IgD-negative memory B cell (primary cell): ENCODE measurements at regions not wholly inside any gene's neighbourhood (a gene's known extent, or its start where the extent isn't known, plus 50 kb on each side); places are given as distances from the start of the nearest gene placed in this dataset.
A peak's percentile ranks its signal among the peaks of the same experiment; 100 is the strongest.

Experiments used
- H3K27ac Mint-ChIP-seq, 3 donors: one replicate each; pipeline ENCODE4 v1.8.0; 2020 to 2022; ENCODE audit warnings: mild to moderate bottlenecking in 3 of 3, mixed read lengths in 3 of 3, moderate library complexity in 1 of 3
- H3K27me3 Mint-ChIP-seq: one replicate; pipeline ENCODE4 v1.8.0; 2021; ENCODE audit warnings: mixed read lengths
- H3K36me3 Mint-ChIP-seq: one replicate; pipeline ENCODE4 v1.8.0; 2020; ENCODE audit warnings: mild to moderate bottlenecking, mixed read lengths
- H3K4me1 Mint-ChIP-seq, 3 donors: one replicate each; pipeline ENCODE4 v1.8.0; 2020 to 2022; ENCODE audit warnings: mixed read lengths in 3 of 3, mild to moderate bottlenecking in 1 of 3
- H3K4me3 Mint-ChIP-seq, 4 donors: one replicate each; pipeline ENCODE4 v1.8.0; 2020 to 2022; ENCODE audit warnings: mild to moderate bottlenecking in 4 of 4, mixed read lengths in 4 of 4, moderate library complexity in 3 of 4
- H3K9me3 Mint-ChIP-seq, 3 donors: one replicate each; pipeline ENCODE4 v1.8.0; 2020 to 2021; ENCODE audit warnings: mixed read lengths in 3 of 3, mild to moderate bottlenecking in 1 of 3

DNA sequence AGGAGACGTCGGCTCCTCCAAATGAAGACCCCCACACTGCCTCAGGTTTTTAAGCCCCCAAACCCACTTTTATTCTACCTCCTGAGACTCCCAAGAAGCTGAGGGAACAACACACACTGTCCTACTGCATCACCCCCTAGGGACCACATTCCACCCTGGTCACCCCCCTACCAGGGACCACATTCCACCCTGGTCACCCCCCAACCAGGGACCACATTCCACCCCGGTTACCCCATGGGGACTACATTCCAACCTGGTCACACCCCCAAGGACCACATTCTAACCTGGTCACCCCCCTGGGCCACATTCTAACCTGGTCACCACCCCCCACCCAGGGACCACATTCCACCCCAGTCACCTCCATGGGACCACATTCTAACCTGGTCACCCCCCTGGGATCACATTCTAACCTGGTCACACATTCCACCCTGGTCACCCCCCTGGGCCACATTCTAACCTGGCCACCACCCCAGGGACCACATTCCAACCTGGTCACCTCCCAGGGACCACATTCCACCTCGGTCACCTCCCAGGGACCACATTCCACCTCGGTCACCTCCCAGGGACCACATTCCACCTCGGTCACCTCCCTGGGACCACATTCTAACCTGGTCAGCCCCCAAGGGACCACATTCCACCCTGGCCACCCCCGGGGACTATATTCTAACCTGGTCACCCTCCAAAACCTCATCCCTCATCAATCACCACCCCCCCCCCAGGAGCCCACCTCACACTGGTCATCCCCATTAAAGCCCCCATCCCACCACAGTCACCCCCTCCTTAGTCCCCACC lies 587.6 kb downstream of the NPHP4 start:
- H3K27ac Mint-ChIP-seq = no peak overlapping the region
- H3K4me1 Mint-ChIP-seq = no peaks in the 10 kb centered on the region
- H3K9me3 Mint-ChIP-seq = peaks cover 0 to 2% (median 0%) of the 10 kb centered on the region in 3 donors

DNA sequence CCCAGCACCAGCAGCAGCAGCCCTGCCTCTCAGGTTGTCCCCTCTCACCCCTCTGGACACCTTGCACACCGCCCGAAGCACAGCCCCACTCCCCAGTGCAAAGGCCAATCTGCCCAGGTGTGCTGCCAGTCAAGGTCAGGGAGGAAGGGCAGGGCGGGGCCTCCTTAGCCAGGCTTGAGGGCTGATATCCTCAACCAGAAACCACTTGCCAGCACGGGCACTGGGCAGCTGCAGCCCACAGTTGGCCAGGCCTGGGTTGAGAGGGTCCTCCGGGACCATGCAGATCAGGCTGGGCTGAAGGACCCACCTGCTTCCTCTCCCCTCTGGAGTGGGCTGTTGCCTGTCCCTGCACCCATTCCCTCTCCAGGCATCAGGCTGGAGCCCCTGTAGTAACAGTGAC lies 588.3 kb downstream of the NPHP4 start:
- Mint-ChIP-seq H3K4me3 (no peak overlapping the region), H3K27ac (no peak overlapping the region), H3K36me3 (no peaks in the 10 kb centered on the region), H3K27me3 (no peaks in the 10 kb centered on the region), H3K9me3 (peaks cover 0 to 2% (median 0%) of the 10 kb centered on the region in 3 donors), H3K4me1 (no peaks in the 10 kb centered on the region)

More for the DNA sequence above, 587.6 kb downstream of the NPHP4 start:
- Mint-ChIP-seq H3K27me3 (no peaks in the 10 kb centered on the region), H3K36me3 (no peaks in the 10 kb centered on the region), H3K4me3 (no peak overlapping the region)

DNA sequence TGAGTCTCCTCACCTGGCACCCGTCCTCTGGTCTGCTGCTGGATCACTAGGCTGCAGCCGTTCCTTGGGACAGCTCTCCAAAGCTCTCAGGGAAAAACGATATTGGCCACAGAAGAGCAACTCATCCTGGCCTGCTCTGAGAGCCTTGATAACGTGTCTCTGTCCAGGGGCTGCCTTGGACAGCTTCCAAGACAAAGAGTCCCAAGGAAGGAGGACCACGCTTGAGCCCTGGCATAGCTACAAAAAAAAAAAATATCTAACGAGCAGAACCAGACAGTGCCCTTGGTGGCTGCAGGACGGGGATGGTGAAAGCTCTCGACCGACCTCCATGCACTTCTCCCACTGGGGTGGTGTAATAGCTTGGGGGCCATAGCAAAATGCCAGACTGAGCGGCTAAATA lies 589.6 kb downstream of the NPHP4 start:
- no peaks in the 10 kb centered on the region for H3K36me3 Mint-ChIP-seq
- H3K27ac Mint-ChIP-seq = no peak overlapping the region
- H3K27me3 Mint-ChIP-seq = no peaks in the 10 kb centered on the region
- H3K4me1 Mint-ChIP-seq = no peaks in the 10 kb centered on the region
- no peak overlapping the region for H3K4me3 Mint-ChIP-seq
- peaks cover 0 to 3% (median 0%) of the 10 kb centered on the region in 3 donors for H3K9me3 Mint-ChIP-seq

DNA sequence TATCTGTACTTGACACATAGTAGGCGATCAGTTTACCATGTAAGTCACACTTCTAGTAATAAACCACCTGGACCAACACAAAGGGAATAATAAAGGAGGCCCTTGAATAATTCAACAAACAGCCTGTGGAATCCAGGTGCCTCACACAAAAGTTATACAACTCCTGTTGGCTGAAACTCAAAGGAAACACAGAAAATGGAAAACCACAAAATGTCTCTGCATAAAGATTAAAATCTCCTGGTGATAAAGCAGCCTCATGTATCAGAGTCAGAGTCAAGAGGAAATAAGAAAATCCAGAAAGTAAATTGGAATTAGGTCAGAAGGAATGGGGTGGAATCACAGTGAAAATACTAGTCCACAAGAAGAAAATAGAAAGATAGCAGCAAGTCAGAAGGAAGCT lies 592.5 kb downstream of the NPHP4 start:
- Mint-ChIP-seq H3K4me3 (no peak overlapping the region), H3K36me3 (no peaks in the 10 kb centered on the region), H3K9me3 (peaks cover 0 to 6% (median 1%) of the 10 kb centered on the region in 3 donors), H3K4me1 (no peaks in the 10 kb centered on the region), H3K27ac (no peak overlapping the region), H3K27me3 (no peaks in the 10 kb centered on the region)

DNA sequence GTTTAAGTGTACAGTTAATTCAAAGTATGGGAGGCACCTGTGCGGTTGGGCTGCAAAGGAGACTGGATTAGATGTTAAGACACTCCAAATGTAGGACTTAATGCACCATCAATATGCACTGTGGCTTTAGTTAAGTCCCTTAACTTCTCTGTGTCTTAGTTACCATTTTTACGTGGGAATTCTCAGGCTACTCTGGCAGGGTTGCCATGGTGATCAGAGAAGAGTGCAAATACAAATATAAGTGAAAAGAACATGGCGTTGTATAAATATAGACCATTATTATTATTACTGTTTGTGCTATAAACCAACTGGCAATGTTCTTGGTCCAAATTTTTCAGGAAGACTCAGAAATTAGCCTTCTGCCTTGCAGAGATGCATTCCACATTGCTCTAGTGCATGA lies 595.6 kb downstream of the NPHP4 start:
- Mint-ChIP-seq H3K36me3 (no peaks in the 10 kb centered on the region), H3K27ac (no peak overlapping the region), H3K27me3 (peaks cover 2% of the 10 kb centered on the region), H3K4me3 (no peak overlapping the region), H3K9me3 (peaks cover 0 to 6% (median 1%) of the 10 kb centered on the region in 3 donors), H3K4me1 (no peaks in the 10 kb centered on the region)

DNA sequence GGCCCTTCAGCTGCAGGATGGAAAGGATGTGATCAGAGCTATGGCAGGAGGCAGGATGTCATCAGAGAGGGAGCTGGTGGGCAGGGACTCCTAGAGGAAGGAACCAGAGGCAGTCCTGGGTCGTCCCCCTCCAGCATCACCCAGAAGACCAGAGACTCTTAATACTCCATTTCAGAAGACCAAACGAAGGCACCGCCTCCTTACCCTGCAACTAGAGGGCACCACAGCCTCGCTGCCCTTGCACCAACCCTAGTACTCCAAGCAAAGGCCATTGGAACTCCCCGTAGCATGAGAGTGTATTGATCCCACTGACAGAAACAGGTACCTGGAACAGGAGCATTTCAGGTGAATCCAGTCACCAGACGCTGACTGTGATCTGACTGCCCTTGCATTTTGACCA lies 598.1 kb downstream of the NPHP4 start:
- peaks cover 0 to 6% (median 1%) of the 10 kb centered on the region in 3 donors for H3K9me3 Mint-ChIP-seq
- H3K4me3 Mint-ChIP-seq = no peak overlapping the region
- H3K27me3 Mint-ChIP-seq = peaks cover 2% of the 10 kb centered on the region
- H3K4me1 Mint-ChIP-seq = no peaks in the 10 kb centered on the region
- H3K27ac Mint-ChIP-seq = no peak overlapping the region
- H3K36me3 Mint-ChIP-seq = no peaks in the 10 kb centered on the region

DNA sequence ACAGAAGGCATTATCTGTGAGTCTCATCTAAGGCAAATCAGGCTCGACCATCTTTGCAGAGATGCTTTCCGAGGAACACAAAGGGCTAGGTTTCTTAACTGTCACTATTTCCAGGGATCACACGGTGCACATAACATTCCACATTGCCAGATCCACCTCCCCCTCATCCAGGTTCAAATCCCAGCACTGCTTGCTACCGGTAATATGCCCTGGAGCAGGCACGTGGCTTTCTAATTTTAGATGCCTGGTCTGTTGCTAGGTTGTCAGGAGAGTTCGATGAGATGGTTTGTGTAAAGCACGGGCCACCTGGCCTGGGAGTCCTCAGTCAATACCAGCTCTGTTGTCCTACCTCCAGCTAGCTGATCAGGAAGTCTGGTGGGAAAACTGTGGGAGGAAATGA lies 598.6 kb downstream of the NPHP4 start:
- Mint-ChIP-seq H3K9me3 (peaks cover 0 to 6% (median 0%) of the 10 kb centered on the region in 3 donors), H3K27ac (no peak overlapping the region), H3K36me3 (no peaks in the 10 kb centered on the region), H3K4me1 (no peaks in the 10 kb centered on the region), H3K4me3 (no peak overlapping the region), H3K27me3 (peaks cover 2% of the 10 kb centered on the region)

DNA sequence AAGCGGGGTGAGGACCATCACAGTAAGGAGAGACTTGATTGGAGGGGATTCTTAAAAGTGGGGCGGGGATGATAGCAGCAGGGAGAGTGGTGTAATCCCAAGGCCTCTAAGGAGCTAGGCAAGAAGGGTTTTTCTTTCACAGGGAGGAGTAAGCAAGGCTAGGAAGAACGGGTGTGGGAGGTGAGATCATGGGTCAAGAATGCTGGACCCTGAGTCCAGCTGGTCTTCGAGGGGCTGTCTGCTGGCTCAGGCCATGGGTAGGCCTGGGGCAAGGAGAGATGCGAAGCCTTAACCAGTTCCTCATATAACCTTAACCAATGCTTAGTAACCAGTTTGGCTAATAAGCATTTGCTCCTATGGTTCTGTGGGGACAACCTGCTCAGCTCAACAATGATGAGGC lies 599.1 kb downstream of the NPHP4 start:
- H3K4me3 Mint-ChIP-seq = no peak overlapping the region
- peaks cover 2% of the 10 kb centered on the region for H3K27me3 Mint-ChIP-seq
- H3K36me3 Mint-ChIP-seq = no peaks in the 10 kb centered on the region
- no peaks in the 10 kb centered on the region for H3K4me1 Mint-ChIP-seq
- peaks cover 0 to 6% (median 0%) of the 10 kb centered on the region in 3 donors for H3K9me3 Mint-ChIP-seq
- H3K27ac Mint-ChIP-seq = no peak overlapping the region

DNA sequence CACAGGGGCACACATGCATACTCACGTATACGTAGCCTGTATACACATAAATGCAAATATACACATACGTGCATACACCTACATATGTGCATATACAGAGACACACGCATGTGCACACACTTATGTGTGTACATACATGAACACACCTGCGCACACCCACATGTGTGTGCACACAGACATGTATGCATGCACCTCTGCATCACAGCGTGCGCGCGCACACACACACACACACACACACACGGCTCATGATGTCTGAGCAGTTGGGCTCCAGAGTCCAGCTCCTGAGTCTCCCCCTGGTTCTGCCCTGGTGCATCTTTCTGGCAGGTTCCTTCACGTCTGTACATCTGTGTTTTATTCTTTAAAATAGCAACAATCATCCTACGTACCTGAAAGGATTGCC lies 600.5 kb downstream of the NPHP4 start:
- no peak overlapping the region for H3K4me3 Mint-ChIP-seq
- peaks cover 0 to 6% (median 0%) of the 10 kb centered on the region in 3 donors for H3K9me3 Mint-ChIP-seq
- peaks cover 2% of the 10 kb centered on the region for H3K27me3 Mint-ChIP-seq
- H3K27ac Mint-ChIP-seq = no peak overlapping the region
- no peaks in the 10 kb centered on the region for H3K36me3 Mint-ChIP-seq
- no peaks in the 10 kb centered on the region for H3K4me1 Mint-ChIP-seq

DNA sequence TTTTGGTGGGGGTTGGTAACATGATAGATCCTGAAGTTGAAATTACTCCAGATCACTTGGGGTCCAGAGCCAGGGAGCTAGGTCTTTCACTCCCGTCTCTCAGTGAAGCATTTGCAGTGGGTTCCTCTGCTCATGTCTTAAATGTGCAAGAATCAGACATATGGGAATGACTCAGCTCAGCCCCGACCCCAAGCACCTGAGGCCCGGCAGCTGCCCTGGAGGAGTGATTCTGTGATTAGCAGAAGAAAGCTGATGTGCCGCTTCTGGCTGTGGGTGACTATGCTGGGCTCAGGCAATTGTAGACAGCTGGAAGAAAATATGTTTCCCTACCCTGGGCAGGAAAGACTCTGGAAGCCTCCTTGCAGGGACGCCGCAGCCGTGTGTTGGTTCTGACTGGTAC lies 601.7 kb downstream of the NPHP4 start:
- Mint-ChIP-seq H3K4me1 (no peaks in the 10 kb centered on the region), H3K4me3 (no peak overlapping the region), H3K9me3 (peaks cover 0 to 3% (median 0%) of the 10 kb centered on the region in 3 donors), H3K27ac (no peak overlapping the region), H3K27me3 (peaks cover 2% of the 10 kb centered on the region), H3K36me3 (no peaks in the 10 kb centered on the region)

DNA sequence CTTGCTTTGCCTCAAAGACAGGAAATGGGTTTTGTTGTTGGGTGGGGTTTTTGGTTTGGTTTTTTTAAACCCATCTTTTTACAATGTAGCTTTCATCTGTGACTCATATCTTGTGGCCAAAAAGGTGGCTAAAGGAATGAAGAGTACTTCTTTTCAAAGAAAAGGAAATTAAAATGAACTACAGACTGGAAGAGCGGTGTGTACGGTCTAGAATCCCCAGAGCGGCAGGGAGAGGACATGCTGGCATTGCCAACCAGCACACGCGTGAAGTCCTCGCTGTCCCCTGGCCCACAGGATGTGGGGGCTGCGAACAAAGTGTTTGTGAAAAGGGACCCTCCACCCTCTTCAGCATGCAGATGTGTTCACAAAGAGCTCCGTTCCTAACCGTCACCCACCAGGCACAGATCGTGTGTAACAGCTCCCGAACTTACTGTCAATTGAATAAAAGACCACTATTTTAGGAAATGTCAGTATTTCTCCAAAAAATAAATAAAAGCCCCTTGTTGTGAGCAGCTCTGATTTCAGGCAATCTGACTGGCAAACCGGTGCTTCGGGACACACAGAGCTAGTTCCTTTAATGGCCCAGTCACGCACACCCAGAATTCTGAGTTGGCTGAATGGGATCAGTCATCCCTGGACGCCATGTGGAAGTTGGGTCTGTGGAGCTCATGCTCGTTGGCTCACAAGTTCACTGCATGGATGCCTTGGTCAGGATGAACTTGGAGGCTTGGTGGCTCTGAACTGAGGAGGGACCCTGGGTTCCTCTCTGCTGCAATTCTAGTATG lies 602.9 kb downstream of the NPHP4 start:
- peak overlapping the region in 2 of 4 donors; percentile 34 to 80 for H3K4me3 Mint-ChIP-seq

DNA sequence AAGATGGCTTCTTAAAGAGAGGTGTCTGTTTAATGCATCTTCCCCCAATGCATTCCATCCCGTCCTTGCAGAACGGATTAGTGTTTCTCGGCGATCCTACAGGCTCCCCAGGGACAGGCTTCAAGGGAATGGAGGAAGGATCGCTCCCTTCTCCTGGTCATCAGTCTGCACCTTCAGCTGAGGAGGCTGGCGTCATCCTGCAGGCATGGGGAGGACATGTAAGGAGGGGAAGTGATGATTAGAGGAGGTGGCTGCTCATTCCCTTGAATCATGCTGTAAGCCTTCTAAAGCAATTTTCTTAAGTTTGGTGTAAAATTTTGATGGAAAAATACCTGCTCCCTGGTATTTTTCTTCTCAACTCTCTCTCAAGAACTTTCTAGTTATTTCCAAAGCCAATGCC lies 603.6 kb downstream of the NPHP4 start:
- no peaks in the 10 kb centered on the region for H3K27me3 Mint-ChIP-seq
- H3K4me1 Mint-ChIP-seq = no peaks in the 10 kb centered on the region
- H3K36me3 Mint-ChIP-seq = no peaks in the 10 kb centered on the region
- H3K27ac Mint-ChIP-seq = no peak overlapping the region
- no peaks in the 10 kb centered on the region for H3K9me3 Mint-ChIP-seq
- no peak overlapping the region for H3K4me3 Mint-ChIP-seq

More for the DNA sequence above, 602.9 kb downstream of the NPHP4 start:
- Mint-ChIP-seq H3K27ac (peak overlapping the region in 1 of 3 donors; percentile 49), H3K4me1 (no peaks in the 10 kb centered on the region), H3K9me3 (no peaks in the 10 kb centered on the region), H3K36me3 (no peaks in the 10 kb centered on the region), H3K27me3 (peaks cover 2% of the 10 kb centered on the region)

DNA sequence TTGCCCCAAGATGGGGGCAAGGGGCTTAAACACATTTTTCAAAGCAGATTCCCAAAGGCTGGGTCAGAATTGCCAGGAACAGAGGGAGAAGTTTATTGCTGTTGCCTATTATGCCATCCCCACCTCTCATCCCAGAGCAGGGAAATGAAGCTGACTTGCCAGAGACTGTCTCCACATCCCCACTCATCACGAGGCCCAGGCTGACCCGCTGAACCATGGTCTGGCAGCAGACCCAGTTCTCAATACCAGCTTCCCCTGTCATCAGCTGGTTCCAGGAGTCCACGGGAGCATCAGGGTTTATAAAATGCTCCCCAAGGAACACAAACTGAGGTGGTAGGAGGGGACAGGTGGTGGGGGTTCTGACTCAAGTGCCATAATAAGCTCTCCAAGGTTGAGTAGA lies 605.9 kb downstream of the NPHP4 start:
- Mint-ChIP-seq H3K4me1 (no peaks in the 10 kb centered on the region), H3K9me3 (peaks cover 0 to 1% (median 0%) of the 10 kb centered on the region in 3 donors), H3K36me3 (no peaks in the 10 kb centered on the region), H3K4me3 (no peak overlapping the region), H3K27ac (no peak overlapping the region), H3K27me3 (peaks cover 2% of the 10 kb centered on the region)

DNA sequence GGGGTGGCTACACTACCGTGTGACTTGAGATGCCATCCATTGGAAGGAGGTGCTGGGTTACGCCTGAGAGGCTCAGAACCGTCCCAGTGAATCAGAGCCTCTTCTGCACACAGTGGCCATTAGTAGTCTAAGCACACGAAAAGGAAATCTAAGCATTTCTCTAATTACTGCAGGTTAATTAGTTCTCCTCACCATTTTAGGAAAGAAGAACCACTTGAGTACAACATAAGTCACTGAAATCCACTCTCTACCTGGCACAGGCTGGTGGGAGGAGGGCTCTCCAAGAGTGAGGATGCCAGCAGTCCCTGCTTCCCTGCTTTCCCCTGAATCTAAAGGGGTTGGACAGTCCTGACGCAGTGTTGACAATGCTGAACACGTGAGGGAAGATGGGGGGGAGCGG lies 606.3 kb downstream of the NPHP4 start:
- no peaks in the 10 kb centered on the region for H3K4me1 Mint-ChIP-seq
- H3K36me3 Mint-ChIP-seq = no peaks in the 10 kb centered on the region
- H3K27me3 Mint-ChIP-seq = peaks cover 2% of the 10 kb centered on the region
- H3K9me3 Mint-ChIP-seq = peaks cover 0 to 1% (median 0%) of the 10 kb centered on the region in 3 donors
- H3K27ac Mint-ChIP-seq = no peak overlapping the region
- no peak overlapping the region for H3K4me3 Mint-ChIP-seq

DNA sequence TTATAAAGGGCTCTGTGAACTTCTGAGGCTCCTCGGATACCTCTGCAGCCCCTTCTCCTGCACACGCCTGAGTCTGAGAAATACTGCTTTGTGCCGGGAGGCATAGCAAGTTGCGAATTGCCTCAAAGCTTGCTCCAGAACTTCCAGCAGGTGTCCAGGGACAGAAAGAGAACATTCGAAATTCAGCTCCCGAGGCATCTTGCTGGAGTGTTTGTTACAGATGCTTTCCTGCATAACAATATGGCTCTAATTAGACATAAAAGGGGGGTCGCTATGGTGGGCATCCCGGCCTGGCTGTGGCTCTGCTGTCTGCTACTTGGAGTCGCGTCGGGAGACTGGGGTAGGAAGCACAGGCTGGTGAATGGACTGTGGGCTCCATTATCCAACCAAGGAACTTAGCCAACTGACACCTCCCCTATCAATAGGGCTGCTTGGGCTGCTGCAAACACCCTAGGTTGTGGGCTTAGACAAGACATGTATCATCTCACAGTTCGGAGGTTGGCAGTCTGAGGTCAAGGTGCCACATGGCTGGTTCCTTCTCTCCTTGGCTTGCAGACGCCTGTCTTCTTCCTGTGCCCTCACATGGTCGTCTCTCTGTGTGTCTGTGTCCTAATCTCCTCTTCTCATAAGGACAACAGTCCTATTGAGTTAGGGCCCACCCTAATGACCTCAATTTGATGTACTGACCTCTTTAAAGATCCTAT lies 607.0 kb downstream of the NPHP4 start:
- Mint-ChIP-seq H3K9me3 (peaks cover 0 to 1% (median 0%) of the 10 kb centered on the region in 3 donors), H3K27ac (no peak overlapping the region), H3K4me1 (no peaks in the 10 kb centered on the region), H3K27me3 (peaks cover 2% of the 10 kb centered on the region), H3K36me3 (no peaks in the 10 kb centered on the region), H3K4me3 (no peak overlapping the region)
